ENCODE measurements at regions not wholly inside any gene's neighbourhood (a gene's known extent, or its start where the extent isn't known, plus 50 kb on each side); places are given as distances from the start of the nearest gene placed in this dataset.

GRCh38 chr6:19279273-19279684 is 557.9 kb upstream of the ID4 start:
- no peak for DNase-seq

GRCh38 chr6:19287928-19288327 is 549.2 kb upstream of the ID4 start:
- no peak for DNase-seq

- no peak for DNase-seq
Observed at GRCh38 chr6:19289457-19289856, 547.7 kb upstream of the ID4 start.

GRCh38 chr6:19297880-19298279 is 539.3 kb upstream of the ID4 start:
- DNase-seq, result no peak

- no peak for DNase-seq
Observed at GRCh38 chr6:19298421-19298820, 538.7 kb upstream of the ID4 start.

GRCh38 chr6:19299129-19299528 is 538.0 kb upstream of the ID4 start:
- DNase-seq, result no peak

GRCh38 chr6:19301980-19302379 is 535.2 kb upstream of the ID4 start:
- no peak for DNase-seq

- DNase-seq, result peak; percentile 20
Observed at GRCh38 chr6:19303383-19303782, 533.8 kb upstream of the ID4 start.

GRCh38 chr6:19309661-19310060 is 527.5 kb upstream of the ID4 start:
- no peak for DNase-seq

GRCh38 chr6:19311786-19312185 is 525.4 kb upstream of the ID4 start:
- DNase-seq, result no peak

GRCh38 chr6:19312241-19312978 is 524.8 kb upstream of the ID4 start:
- DNase-seq, result no peak

- no peak for DNase-seq
Observed at GRCh38 chr6:19317431-19317986, 519.7 kb upstream of the ID4 start.

- no peak for DNase-seq
Observed at GRCh38 chr6:19319005-19319404, 518.2 kb upstream of the ID4 start.

- DNase-seq, result no peak
Observed at GRCh38 chr6:19320111-19320581, 517.0 kb upstream of the ID4 start.

GRCh38 chr6:19322691-19323485 is 514.3 kb upstream of the ID4 start:
- no peak for DNase-seq

- no peak for DNase-seq
Observed at GRCh38 chr6:19324376-19324775, 512.8 kb upstream of the ID4 start.

GRCh38 chr6:19325335-19325789 is 511.8 kb upstream of the ID4 start:
- no peak for DNase-seq

- no peak for DNase-seq
Observed at GRCh38 chr6:19327241-19327640, 509.9 kb upstream of the ID4 start.

GRCh38 chr6:19327661-19328060 is 509.5 kb upstream of the ID4 start:
- no peak for DNase-seq

GRCh38 chr6:19329078-19329477 is 508.1 kb upstream of the ID4 start:
- no peak for DNase-seq

- DNase-seq, result no peak
Observed at GRCh38 chr6:19331089-19331488, 506.1 kb upstream of the ID4 start.

- no peak for DNase-seq
Observed at GRCh38 chr6:19332806-19333460, 504.2 kb upstream of the ID4 start.

- no peak for DNase-seq
Observed at GRCh38 chr6:19333936-19334335, 503.2 kb upstream of the ID4 start.

All from SHP77 treated with DMSO at 0.1 percent for 48 hours (cell line).